ENCODE measurements at regions not wholly inside any gene's neighbourhood (a gene's known extent, or its start where the extent isn't known, plus 50 kb on each side); places are given as distances from the start of the nearest gene placed in this dataset.

- TF ChIP-seq CTCF (IDR thresholded peaks at IDR 0.05), result no peak
- TF ChIP-seq POLR2AphosphoS5 (IDR thresholded peaks at IDR 0.05), result no peak
- no peak for TF ChIP-seq POLR2A (IDR thresholded peaks at IDR 0.05)
Measured at GRCh38 chr7:156490021-156490800, 150.4 kb upstream of the RNF32 start.

All from breast epithelium (tissue), 3 donors.